Tibial artery (tissue), 4 donors: ENCODE measurements at regions not wholly inside any gene's neighbourhood (a gene's known extent, or its start where the extent isn't known, plus 50 kb on each side); places are given as distances from the start of the nearest gene placed in this dataset.
"Not testable (repeated sequence)": the region's sequence is repeated elsewhere in the genome, so short reads cannot be mapped to it uniquely, and the experiment has no call there.

Experiments
- DNase-seq, 2 donors: peaks; one replicate each; pipeline ENCODE4 v3.0.0-alpha.2; 2019
- H3K27ac ChIP-seq, 2 donors: fragments of 200-600 bp; sonication (generic) in 1 of 2; 1 replicate in 1 of 2; 2 replicates in 1 of 2; pipeline ENCODE4 v1.5.1; 2018 to 2019; ENCODE audit warnings: mild to moderate bottlenecking in 1 of 2
- H3K27me3 ChIP-seq, 2 donors: fragments of 200-600 bp; sonication (generic) in 1 of 2; one replicate each; pipeline versions ENCODE4 v1.5.1 to v1.6.0; 2016 to 2019
- H3K36me3 ChIP-seq, 3 donors: fragments of 200-600 bp; sonication (generic) in 2 of 3; one replicate each; pipeline ENCODE4 v1.5.1; 2016 to 2019; ENCODE audit warnings: mild to moderate bottlenecking in 2 of 3
- H3K4me1 ChIP-seq, 4 donors: fragments of 200-600 bp; sonication (generic) in 2 of 4; 1 replicate in 3 of 4; 2 replicates in 1 of 4; pipeline ENCODE4 v1.5.1; 2016 to 2019
- H3K4me3 ChIP-seq, 2 donors: fragments of 200-600 bp; sonication (generic) in 1 of 2; 1 replicate in 1 of 2; 2 replicates in 1 of 2; pipeline ENCODE4 v1.5.1; 2018 to 2019; ENCODE audit warnings: mild to moderate bottlenecking in 2 of 2
- H3K9me3 ChIP-seq, 3 donors: fragments of 200-600 bp; sonication (generic) in 1 of 3; one replicate each; pipeline ENCODE4 v1.5.1; 2016 to 2019
- intact Hi-C: fragments of 100-400 bp; cut with DNase I; formaldehyde crosslinking; loops from one replicate; pipeline ENCODE4 v1.15.0; 2023; ENCODE audit warnings: low total_unique reads
- TF ChIP-seq, protein P1 (sequence below), 2 experiments: fragments of 200-600 bp in 1 of 2; fragments of 450-650 bp in 1 of 2; IDR thresholded peaks; one replicate each; pipeline ENCODE4 v1.5.1; 2017 to 2019; ENCODE audit warnings: antibody characterized with exemption in 2 of 2, mild to moderate bottlenecking in 1 of 2, moderate library complexity in 1 of 2

- DNase-seq = no peak
- Histone ChIP-seq H3K4me3 (no peak overlapping the region), H3K27ac (no peak overlapping the region), H3K4me1 (no peaks in the 10 kb centered on the region), H3K36me3 (no peaks in the 10 kb centered on the region), H3K27me3 (no peaks in the 10 kb centered on the region), H3K9me3 (no peaks in the 10 kb centered on the region)
- TF ChIP-seq, protein P1, sequence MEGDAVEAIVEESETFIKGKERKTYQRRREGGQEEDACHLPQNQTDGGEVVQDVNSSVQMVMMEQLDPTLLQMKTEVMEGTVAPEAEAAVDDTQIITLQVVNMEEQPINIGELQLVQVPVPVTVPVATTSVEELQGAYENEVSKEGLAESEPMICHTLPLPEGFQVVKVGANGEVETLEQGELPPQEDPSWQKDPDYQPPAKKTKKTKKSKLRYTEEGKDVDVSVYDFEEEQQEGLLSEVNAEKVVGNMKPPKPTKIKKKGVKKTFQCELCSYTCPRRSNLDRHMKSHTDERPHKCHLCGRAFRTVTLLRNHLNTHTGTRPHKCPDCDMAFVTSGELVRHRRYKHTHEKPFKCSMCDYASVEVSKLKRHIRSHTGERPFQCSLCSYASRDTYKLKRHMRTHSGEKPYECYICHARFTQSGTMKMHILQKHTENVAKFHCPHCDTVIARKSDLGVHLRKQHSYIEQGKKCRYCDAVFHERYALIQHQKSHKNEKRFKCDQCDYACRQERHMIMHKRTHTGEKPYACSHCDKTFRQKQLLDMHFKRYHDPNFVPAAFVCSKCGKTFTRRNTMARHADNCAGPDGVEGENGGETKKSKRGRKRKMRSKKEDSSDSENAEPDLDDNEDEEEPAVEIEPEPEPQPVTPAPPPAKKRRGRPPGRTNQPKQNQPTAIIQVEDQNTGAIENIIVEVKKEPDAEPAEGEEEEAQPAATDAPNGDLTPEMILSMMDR (IDR thresholded peaks at IDR 0.05) = no peak
- intact Hi-C loops = no loop called here
These were observed 775.7 kb downstream of the TMTC2 start for GRCh38 chr12:83462419-83462818.

DNA sequence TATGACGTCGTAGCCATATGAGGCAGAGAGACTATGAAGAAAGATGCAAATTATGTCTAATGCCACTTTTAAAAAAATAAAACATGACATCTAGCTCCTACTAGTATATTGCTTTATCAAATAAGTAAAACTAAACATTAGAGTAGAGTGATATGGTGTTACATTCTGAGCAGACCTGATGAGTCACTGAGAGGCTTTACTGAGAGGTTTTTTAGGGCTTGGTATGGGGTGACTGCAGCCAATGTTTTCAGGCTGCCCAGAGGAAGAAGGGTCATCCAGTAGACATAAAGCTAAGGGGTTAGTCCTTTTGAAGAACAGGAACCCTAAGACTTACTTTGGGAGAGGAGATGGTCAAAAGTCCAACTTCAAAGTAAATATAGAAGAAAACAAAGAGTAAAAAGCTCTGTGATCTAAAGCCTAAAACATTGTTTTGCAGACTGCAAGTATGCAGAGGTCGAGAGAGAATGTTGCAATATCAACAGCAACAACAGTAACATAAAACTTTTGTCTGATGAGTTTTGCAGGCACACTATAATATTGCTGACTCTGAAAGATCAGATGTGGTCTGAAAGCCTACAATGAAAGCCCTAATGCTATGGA, 774.7 kb downstream of the TMTC2 start:
- TF ChIP-seq, protein P1 (IDR thresholded peaks at IDR 0.05) = no peak
- no peak for DNase-seq
- no peaks in the 10 kb centered on the region for H3K27me3 ChIP-seq
- no peaks in the 10 kb centered on the region for H3K4me1 ChIP-seq
- H3K27ac ChIP-seq = no peak overlapping the region
- no peaks in the 10 kb centered on the region for H3K36me3 ChIP-seq
- no peaks in the 10 kb centered on the region for H3K9me3 ChIP-seq
- intact Hi-C loops = no loop called here
- H3K4me3 ChIP-seq = no peak overlapping the region

DNA sequence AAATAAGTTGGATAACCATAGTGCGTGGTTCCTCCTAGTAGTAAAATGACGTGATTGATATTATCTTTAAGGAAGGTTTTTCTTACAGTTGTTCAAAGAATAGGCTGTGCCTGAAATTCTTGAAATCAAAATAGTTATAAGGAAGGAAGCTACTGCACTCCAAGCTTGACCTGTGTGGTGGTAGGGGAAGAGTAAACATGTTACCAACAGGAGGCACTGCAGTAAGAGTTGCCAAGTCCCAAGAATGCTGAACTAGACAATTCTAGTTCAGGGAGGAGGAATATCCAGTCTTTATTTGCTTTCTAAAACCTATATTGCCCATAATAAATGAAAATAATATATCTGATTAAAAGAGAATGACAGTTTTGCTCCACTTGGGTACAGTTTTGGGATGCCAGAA, 764.5 kb downstream of the TMTC2 start:
- Histone ChIP-seq H3K36me3 (no peaks in the 10 kb centered on the region), H3K27me3 (no peaks in the 10 kb centered on the region), H3K4me3 (no peak overlapping the region), H3K27ac (no peak overlapping the region), H3K4me1 (no peaks in the 10 kb centered on the region), H3K9me3 (no peaks in the 10 kb centered on the region)
- DNase-seq = no peak
- TF ChIP-seq, protein P1 (IDR thresholded peaks at IDR 0.05) = no peak
- intact Hi-C loops = no loop called here

DNA sequence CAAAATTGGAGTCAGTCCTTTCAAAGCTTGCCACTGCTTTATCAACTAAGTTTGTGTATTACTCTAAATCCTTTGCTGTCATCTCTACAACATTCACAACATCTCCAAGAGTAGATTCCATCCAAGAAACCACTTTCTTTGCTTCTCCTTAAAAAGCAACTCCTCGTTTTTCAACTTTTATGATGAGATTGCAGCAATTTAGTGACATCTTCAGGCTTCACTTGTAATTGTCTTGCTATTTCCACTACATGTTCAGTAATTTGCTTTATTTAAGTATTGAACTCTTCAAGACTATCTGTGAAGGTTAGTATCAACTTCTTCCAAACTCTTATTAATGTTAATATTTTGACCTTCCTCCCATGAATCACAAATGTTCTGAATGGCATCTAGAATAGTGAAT, 747.9 kb downstream of the TMTC2 start:
- Histone ChIP-seq H3K27me3 (no peaks in the 10 kb centered on the region), H3K4me3 (no peak overlapping the region), H3K4me1 (no peaks in the 10 kb centered on the region), H3K9me3 (no peaks in the 10 kb centered on the region), H3K27ac (no peak overlapping the region), H3K36me3 (no peaks in the 10 kb centered on the region)
- TF ChIP-seq, protein P1 (IDR thresholded peaks at IDR 0.05) = no peak
- no peak for DNase-seq
- intact Hi-C loops = no loop called here

- H3K36me3 ChIP-seq = no peaks in the 10 kb centered on the region
- H3K4me1 ChIP-seq = no peaks in the 10 kb centered on the region
- TF ChIP-seq, protein P1 (IDR thresholded peaks at IDR 0.05) = no peak
- DNase-seq = no peak
- intact Hi-C loops = no loop called here
- H3K27me3 ChIP-seq = no peaks in the 10 kb centered on the region
- H3K4me3 ChIP-seq = no peak overlapping the region
- no peak overlapping the region for H3K27ac ChIP-seq
- H3K9me3 ChIP-seq = no peaks in the 10 kb centered on the region
These were observed 745.5 kb downstream of the TMTC2 start for GRCh38 chr12:83432176-83432719.

DNA sequence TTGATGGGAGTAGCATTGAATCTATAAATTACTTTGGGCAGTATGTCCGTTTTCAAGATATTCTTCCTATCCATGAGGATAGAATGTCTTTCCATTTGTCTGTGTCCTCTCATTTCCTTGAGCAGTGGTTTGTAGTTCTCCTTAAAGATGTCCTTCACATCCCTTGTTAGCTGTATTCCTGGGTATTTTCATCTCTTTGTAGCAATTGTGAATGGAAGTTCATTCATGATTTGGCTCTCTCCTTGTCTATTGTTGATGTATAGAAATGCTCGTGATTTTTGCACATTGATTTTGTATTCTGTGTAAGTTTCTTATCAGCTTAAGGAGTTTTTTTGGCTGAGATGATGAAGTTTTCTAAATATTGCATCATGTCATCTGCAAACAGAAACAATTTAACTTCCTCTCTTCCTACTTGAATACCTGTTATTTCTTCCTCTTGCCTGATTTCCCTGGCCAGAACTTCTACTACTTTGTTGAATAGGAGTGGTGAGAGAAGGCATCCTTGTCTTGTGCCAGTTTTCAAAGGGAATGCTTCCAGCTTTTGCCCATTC, 741.0 kb downstream of the TMTC2 start:
- H3K9me3 ChIP-seq, H3K4me1 ChIP-seq, DNase-seq, H3K27me3 ChIP-seq, H3K36me3 ChIP-seq, H3K27ac ChIP-seq, intact Hi-C loops, H3K4me3 ChIP-seq: not testable (repeated sequence)
